T-cell (primary cell): ENCODE measurements at regions not wholly inside any gene's neighbourhood (a gene's known extent, or its start where the extent isn't known, plus 50 kb on each side); places are given as distances from the start of the nearest gene placed in this dataset.
"Not testable (repeated sequence)": the region's sequence is repeated elsewhere in the genome, so short reads cannot be mapped to it uniquely, and the experiment has no call there.

ENCODE experiments used
- ATAC-seq, 4 experiments: fragments of 200-7000 bp in 3 of 4; fragments of 150-1000 bp in 1 of 4; cut with Tn5 transposase; replicated peaks in 1 of 4; 1 replicate in 3 of 4; 2 replicates in 1 of 4; pipeline ENCODE4 v1.10.0; 2021; ENCODE audit warnings: moderate library complexity in 3 of 4, mild to moderate bottlenecking in 2 of 4, moderate number of reproducible peaks in 1 of 4
- CTCF ChIA-PET, 2 donors: fragments of 300-600 bp; sonication (Branson Sonifier 250); formaldehyde crosslinking; loops; one replicate each; lab custom pipeline; 2022; ENCODE audit warnings: antibody characterized with exemption in 2 of 2; lab: Charles Lee
- POLR2A ChIA-PET, 2 donors: fragments of 300-600 bp; sonication (Branson Sonifier 250); formaldehyde crosslinking; loops; one replicate each; lab custom pipeline; 2022; ENCODE audit warnings: antibody characterized with exemption in 2 of 2; lab: Charles Lee
- DNase-seq, 35 experiments: peaks; one replicate each; pipeline versions ENCODE4 v3.0.0 to v3.0.0-alpha.2; 2013 to 2023
- H3K27ac ChIP-seq: one replicate; pipeline ENCODE4 v1.5.1; 2013; ENCODE audit warnings: low read length
- H3K27me3 ChIP-seq, 2 experiments: replicated peaks in 1 of 2; 1 replicate in 1 of 2; 2 replicates in 1 of 2; pipeline versions ENCODE4 v1.6.1 to v1.7.0; 2013; ENCODE audit warnings: low read length in 1 of 2, mixed read lengths in 1 of 2; ENCODE audit not compliant: control insufficient read depth in 2 of 2, insufficient read depth in 2 of 2; ENCODE audit errors: extremely low read depth in 1 of 2
- H3K36me3 ChIP-seq, 2 donors: 1 replicate in 1 of 2; 2 replicates in 1 of 2; pipeline versions ENCODE4 v1.6.1 to v1.7.0; 2013; ENCODE audit warnings: low read length in 1 of 2; ENCODE audit not compliant: control insufficient read depth in 2 of 2, insufficient read depth in 1 of 2; ENCODE audit errors: extremely low read depth in 1 of 2
- H3K4me1 ChIP-seq, 2 experiments: 1 replicate in 1 of 2; 2 replicates in 1 of 2; pipeline versions ENCODE4 v1.6.1 to v1.7.0; 2013; ENCODE audit warnings: low read length in 2 of 2, mixed read lengths in 1 of 2; ENCODE audit not compliant: insufficient read depth in 2 of 2, control insufficient read depth in 1 of 2; ENCODE audit errors: extremely low read depth in 1 of 2
- H3K4me3 ChIP-seq, 2 donors: 1 replicate in 1 of 2; 2 replicates in 1 of 2; pipeline versions ENCODE4 v1.5.1 to v1.7.0; 2013; ENCODE audit warnings: mild to moderate bottlenecking in 2 of 2, low read length in 1 of 2, moderate library complexity in 1 of 2; ENCODE audit not compliant: control insufficient read depth in 1 of 2; ENCODE audit errors: extremely low read depth in 1 of 2
- H3K9me3 ChIP-seq: 2 replicates; pipeline ENCODE4 v1.7.0; 2013
- H3K27ac Mint-ChIP-seq, 2 donors: one replicate each; pipeline ENCODE4 v1.8.0; 2020 to 2021; ENCODE audit warnings: mild to moderate bottlenecking in 2 of 2, mixed read lengths in 2 of 2
- H3K27me3 Mint-ChIP-seq, 2 donors: one replicate each; pipeline ENCODE4 v1.8.0; 2021 to 2022; ENCODE audit warnings: mixed read lengths in 2 of 2
- H3K36me3 Mint-ChIP-seq: one replicate; pipeline ENCODE4 v1.8.0; 2021; ENCODE audit warnings: mixed read lengths
- H3K4me1 Mint-ChIP-seq, 3 donors: one replicate each; pipeline ENCODE4 v1.8.0; 2020 to 2022; ENCODE audit warnings: mixed read lengths in 3 of 3, mild to moderate bottlenecking in 1 of 3
- H3K4me3 Mint-ChIP-seq, 3 donors: one replicate each; pipeline ENCODE4 v1.8.0; 2020 to 2022; ENCODE audit warnings: mild to moderate bottlenecking in 3 of 3, mixed read lengths in 3 of 3, moderate library complexity in 3 of 3
- H3K9me3 Mint-ChIP-seq, 3 donors: one replicate each; pipeline ENCODE4 v1.8.0; 2020 to 2022; ENCODE audit warnings: mixed read lengths in 3 of 3
- WGBS: methylation state at CpG from one replicate; pipeline ENCODE4 v1.1.5; 2013; ENCODE audit warnings: missing lambda C conversion rate; ENCODE audit not compliant: insufficient coverage; 5-methylcytosine and 5-hydroxymethylcytosine counted together

- DNase-seq, H3K9me3 Mint-ChIP-seq, ATAC-seq, H3K27ac Mint-ChIP-seq, H3K4me1 ChIP-seq, H3K9me3 ChIP-seq, CTCF ChIA-PET, H3K27me3 ChIP-seq, H3K36me3 Mint-ChIP-seq, H3K4me3 ChIP-seq, H3K4me3 Mint-ChIP-seq, H3K27me3 Mint-ChIP-seq, H3K36me3 ChIP-seq, H3K27ac ChIP-seq, H3K4me1 Mint-ChIP-seq, POLR2A ChIA-PET: not testable (repeated sequence)
- no CpG with 5 or more reads among the region's 4 CpGs for WGBS
Measured at GRCh38 chr1:120278259-120278610, 101.9 kb upstream of the SEC22B start.

GRCh38 chr1:120277428-120278258 lies 101.3 kb upstream of the SEC22B start:
- ATAC-seq, POLR2A ChIA-PET: not testable (repeated sequence)

GRCh38 chr1:120276710-120277109 lies 100.4 kb upstream of the SEC22B start:
- POLR2A ChIA-PET, H3K27me3 Mint-ChIP-seq, H3K4me3 Mint-ChIP-seq, H3K27ac ChIP-seq, H3K27ac Mint-ChIP-seq, H3K4me1 Mint-ChIP-seq, H3K36me3 Mint-ChIP-seq, H3K9me3 Mint-ChIP-seq, H3K9me3 ChIP-seq, DNase-seq, H3K4me3 ChIP-seq, H3K4me1 ChIP-seq, CTCF ChIA-PET, ATAC-seq, H3K27me3 ChIP-seq, H3K36me3 ChIP-seq: not testable (repeated sequence)
- WGBS, result no CpG with 5 or more reads among the region's 5 CpGs

More at GRCh38 chr1:120277428-120278258, 101.3 kb upstream of the SEC22B start:
- whole genome bisulfite sequencing, result no CpG with 5 or more reads among the region's 26 CpGs
- H3K27me3 ChIP-seq, H3K36me3 Mint-ChIP-seq, H3K27ac ChIP-seq, H3K4me1 Mint-ChIP-seq, H3K27me3 Mint-ChIP-seq, H3K9me3 Mint-ChIP-seq, H3K4me1 ChIP-seq, H3K4me3 ChIP-seq, H3K9me3 ChIP-seq, H3K27ac Mint-ChIP-seq, H3K4me3 Mint-ChIP-seq, H3K36me3 ChIP-seq, CTCF ChIA-PET, DNase-seq: not testable (repeated sequence)

- H3K9me3 ChIP-seq, DNase-seq, H3K4me3 ChIP-seq, H3K36me3 Mint-ChIP-seq, H3K27ac Mint-ChIP-seq, H3K4me3 Mint-ChIP-seq, H3K4me1 Mint-ChIP-seq, POLR2A ChIA-PET, CTCF ChIA-PET, H3K9me3 Mint-ChIP-seq, ATAC-seq, H3K27me3 Mint-ChIP-seq, H3K27ac ChIP-seq, H3K36me3 ChIP-seq, H3K4me1 ChIP-seq, H3K27me3 ChIP-seq: not testable (repeated sequence)
- no CpG with 5 or more reads among the region's 3 CpGs for WGBS
Measured at GRCh38 chr1:120274438-120274837, 98.1 kb upstream of the SEC22B start.

GRCh38 chr1:120273363-120273762 lies 97.0 kb upstream of the SEC22B start:
- H3K36me3 ChIP-seq, H3K9me3 ChIP-seq, H3K9me3 Mint-ChIP-seq, H3K27me3 ChIP-seq, H3K27me3 Mint-ChIP-seq, H3K36me3 Mint-ChIP-seq, H3K4me3 Mint-ChIP-seq, H3K4me1 Mint-ChIP-seq, CTCF ChIA-PET, DNase-seq, POLR2A ChIA-PET, H3K4me3 ChIP-seq, H3K27ac ChIP-seq, H3K27ac Mint-ChIP-seq, H3K4me1 ChIP-seq: not testable (repeated sequence)
- 29% methylated on average over 1 of the region's 4 CpGs for WGBS
- ATAC-seq, result peak in 1 of 4 experiments; percentile 30

GRCh38 chr1:120272242-120272641 lies 95.9 kb upstream of the SEC22B start:
- H3K27me3 Mint-ChIP-seq, ATAC-seq, POLR2A ChIA-PET, H3K4me1 ChIP-seq, H3K4me3 Mint-ChIP-seq, H3K27me3 ChIP-seq, H3K9me3 Mint-ChIP-seq, H3K36me3 ChIP-seq, H3K4me3 ChIP-seq, H3K27ac ChIP-seq, H3K36me3 Mint-ChIP-seq, H3K9me3 ChIP-seq, H3K4me1 Mint-ChIP-seq, DNase-seq, CTCF ChIA-PET, H3K27ac Mint-ChIP-seq: not testable (repeated sequence)
- WGBS, result no CpG with 5 or more reads among the region's 3 CpGs
